Left hindlimb (tissue), 1 donor: ENCODE measurements at regions not wholly inside any gene's neighbourhood (a gene's known extent, or its start where the extent isn't known, plus 50 kb on each side); places are given as distances from the start of the nearest gene placed in this dataset.

Experiments
- DNase-seq: peaks from one replicate; pipeline ENCODE4 v3.0.0-alpha.2; 2018

DNA sequence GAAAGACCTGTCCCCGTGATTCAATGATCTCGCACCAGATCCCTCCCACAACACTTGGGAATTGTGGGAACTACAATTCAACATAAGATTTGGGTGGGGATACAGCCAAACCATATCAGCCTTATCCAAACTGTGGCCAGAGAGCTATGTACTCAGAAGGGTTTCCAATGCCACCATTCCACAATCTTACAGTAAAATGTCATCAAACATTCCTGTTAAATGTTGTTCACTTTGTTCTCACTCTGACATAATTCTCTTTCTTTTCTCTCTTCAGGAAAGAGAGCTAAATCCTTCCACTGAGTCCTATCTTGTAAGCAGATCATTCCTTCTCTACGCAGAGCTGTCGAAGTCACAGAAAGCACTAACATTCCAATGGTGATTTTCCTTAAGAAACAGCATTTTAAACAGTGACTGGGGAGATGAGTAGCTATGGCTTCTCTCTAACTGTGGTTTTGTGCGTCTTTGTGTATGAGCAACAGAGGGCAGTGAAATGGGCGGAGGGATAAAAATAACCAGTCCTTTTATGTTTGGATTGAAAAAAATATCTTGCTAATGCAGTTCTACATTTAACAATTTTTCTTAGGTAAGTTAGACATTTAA lies 684.7 kb downstream of the EPHA4 start:
- no peak for DNase-seq

DNA sequence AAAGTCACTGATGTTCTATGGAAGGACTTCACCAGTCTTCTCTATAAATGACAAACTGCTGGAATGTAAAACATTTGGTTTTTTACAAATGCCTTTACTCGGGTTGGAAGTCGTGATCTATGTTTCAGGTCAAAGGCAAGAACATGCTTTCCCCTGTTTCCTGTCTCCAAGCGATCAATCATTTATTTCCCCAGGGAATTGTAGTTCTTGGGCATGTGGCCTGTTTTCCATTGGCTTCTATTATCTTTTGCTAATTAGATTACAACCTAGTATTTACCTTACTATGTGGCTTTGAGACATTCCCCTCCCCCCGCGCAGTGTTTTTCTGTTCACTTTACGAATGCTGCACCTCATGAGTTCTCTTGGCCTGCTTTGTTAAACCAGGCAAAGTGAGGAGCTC lies 684.2 kb downstream of the EPHA4 start:
- DNase-seq, result no peak

DNA sequence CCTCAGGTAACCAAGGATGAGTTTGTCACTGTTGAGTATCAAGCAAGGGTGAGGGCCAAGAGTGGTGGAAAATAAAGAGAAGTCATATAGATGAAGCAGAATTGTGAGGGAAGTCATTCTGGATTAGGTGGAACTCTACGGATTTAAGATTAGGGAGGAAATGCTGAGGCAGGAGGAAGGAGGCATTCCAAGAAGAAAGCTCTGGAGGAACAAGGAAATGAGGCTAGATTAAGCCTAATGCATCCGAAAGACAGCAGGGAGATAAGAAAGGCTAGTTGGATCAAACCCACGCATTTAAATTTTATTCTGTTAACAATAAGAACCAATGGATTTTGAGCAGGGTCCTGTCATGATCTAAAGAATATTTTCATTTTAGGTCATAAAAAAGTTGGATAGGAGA lies 681.2 kb downstream of the EPHA4 start:
- DNase-seq, result no peak

DNA sequence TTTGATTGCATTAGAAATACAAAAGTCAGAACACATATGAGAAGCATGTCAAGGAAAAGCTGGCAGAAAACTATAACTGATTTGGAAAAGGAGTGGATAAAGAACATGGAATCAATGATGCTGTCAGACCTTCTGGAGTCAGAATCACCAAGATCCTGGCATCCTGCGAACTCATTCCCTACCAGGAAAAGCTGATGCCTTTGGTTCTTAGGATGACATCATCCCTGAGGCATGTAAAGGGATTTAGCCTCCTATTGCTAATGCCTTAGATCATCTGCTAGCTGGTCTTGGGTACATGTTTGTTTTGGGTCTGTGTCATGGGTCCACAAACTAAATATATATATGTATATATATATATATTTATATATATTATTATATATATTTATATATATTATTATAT lies 680.7 kb downstream of the EPHA4 start:
- no peak for DNase-seq

- DNase-seq, result no peak
Measured at GRCh38 chr2:220892018-220892634, 680.0 kb downstream of the EPHA4 start.

- DNase-seq, result no peak
Measured at GRCh38 chr2:220893411-220893810, 678.7 kb downstream of the EPHA4 start.

DNA sequence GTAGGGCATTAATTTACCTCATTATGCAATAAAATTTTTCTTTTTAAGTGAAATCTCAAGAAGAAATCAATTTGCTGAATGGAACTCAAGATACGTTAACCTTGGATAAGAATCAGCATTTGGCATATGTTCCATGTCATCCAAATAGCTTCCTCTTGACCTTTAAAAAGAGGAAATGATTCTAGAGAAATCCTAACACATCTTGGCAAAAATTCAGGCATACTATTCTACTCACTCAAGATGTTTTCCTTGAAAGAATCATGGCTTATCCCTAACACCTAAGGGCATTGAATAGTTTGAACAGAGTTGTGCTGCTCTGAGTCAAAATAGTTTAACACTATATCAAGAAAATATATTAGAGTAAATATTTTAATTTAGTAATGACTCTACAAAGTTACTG lies 678.0 kb downstream of the EPHA4 start:
- no peak for DNase-seq

GRCh38 chr2:220899492-220899891 lies 672.6 kb downstream of the EPHA4 start:
- no peak for DNase-seq

DNA sequence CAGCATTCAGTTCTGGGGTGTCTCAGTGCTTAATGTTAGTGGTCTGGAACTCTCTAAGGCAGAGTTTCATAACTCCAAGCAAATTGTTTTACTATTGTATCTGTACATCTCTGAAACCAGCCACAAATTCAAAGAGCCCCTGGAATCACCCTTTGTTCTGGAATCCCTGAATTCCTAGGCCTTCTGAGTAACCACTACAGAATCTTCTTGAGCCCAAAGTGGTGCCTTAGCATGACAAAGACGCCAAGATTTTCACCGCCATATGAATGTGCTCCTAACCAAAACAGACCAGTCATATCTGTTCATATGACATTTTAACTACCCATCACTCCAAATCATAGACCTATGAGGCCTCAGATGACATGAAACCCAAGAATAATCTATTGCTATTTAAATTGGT lies 668.1 kb downstream of the EPHA4 start:
- DNase-seq, result no peak

- DNase-seq, result no peak
Measured at GRCh38 chr2:220913384-220913783, 658.7 kb downstream of the EPHA4 start.

DNA sequence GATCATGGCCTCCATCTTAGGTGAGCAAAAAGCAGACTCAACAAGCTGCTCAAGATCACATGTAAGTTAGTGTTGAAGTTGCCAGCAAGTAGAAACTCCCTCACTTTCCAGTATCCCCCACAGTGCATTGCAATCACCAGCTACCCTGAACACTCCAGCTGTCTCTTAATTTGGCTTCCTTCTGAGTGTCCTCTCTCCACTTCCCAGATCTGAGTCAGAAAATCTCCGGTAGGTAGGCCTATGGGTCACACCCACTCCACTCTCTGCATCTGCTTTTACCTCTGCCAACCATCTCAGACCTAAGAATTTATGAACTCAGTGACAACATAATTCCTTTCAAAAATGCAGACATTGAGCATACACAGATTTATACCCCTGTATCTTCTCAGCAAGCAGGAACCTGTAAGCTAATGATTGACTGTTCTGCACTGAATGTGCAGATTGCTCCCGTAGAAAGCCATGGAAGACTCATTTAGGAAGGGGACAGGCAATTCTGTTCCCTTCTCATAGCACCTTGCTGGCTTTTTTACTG lies 656.9 kb downstream of the EPHA4 start:
- DNase-seq, result no peak

DNA sequence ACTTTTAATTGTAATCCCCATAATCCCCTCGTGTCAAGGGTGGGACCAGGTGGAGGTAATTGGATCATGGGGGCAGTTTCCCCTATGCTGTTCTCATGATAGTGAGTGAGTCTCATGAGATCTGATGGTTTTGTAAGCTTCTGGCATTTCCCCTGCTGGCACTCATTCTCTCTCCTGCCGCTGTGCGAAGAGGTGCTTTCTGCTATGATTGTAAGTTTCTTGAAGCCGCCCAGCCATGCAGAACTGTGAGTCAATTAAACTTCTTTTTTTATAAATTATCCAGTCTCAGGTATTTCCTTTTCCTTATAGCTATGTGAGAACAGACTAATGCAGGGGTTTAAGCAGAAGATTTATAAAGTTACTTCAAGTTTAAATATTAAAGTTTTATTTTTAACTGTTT lies 655.2 kb downstream of the EPHA4 start:
- DNase-seq, result no peak

DNA sequence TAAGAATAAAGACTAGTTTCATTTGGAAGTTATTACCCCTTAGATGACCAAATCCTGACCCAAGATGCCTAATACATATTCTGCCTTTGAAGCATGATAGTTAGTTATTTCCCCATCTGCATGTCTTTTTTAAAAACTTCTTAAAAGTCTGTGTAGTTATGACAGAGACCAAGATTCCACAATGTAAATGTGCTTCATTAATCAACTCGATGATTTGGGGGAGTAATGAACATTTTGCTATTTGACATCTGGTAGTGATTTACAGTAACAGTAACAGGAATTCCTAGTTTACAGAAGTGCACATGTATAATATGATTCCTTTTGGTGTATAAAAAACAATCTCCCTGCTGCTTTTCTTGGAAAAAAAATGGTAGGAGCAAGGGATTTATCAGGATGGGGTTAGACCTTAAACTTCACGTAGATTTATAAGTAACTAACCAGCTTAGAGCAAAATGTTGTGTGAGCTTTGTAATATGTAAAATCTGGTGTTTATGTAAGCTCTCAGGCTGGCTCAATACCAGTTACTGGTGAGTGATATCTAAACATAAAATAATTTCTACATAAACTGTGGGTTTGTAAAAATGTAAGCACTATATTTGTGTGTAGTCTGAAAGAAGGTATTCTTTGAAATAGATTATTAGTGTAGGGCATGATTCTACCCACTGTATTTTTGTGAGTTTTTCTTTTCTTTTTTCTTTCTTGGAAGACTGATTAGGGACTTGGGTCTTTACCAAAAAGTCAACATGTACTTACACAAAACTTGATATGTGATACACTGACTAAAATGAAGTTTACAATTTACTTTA lies 641.6 kb downstream of the EPHA4 start:
- DNase-seq, result no peak

DNA sequence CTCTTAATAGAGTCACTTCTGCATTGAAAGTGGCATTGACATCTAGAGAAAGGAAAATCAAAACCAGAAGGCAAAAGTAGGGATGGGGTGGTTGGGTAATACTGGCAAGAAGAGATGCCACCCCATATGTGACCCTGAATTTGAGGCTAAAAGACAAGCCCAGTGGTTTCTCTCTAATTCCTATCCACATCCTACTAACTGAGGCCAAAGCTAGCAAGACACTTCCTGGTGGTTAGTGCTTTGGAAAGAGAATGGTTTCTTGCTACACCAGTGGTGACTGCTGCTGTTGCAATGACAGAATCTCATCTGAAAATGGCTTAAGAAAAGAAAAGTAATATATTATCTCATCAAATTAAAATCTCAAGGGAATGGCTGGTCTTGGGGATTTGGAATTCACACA lies 640.6 kb downstream of the EPHA4 start:
- DNase-seq, result no peak

- DNase-seq, result no peak
Measured at GRCh38 chr2:220932041-220932440, 640.1 kb downstream of the EPHA4 start.

DNA sequence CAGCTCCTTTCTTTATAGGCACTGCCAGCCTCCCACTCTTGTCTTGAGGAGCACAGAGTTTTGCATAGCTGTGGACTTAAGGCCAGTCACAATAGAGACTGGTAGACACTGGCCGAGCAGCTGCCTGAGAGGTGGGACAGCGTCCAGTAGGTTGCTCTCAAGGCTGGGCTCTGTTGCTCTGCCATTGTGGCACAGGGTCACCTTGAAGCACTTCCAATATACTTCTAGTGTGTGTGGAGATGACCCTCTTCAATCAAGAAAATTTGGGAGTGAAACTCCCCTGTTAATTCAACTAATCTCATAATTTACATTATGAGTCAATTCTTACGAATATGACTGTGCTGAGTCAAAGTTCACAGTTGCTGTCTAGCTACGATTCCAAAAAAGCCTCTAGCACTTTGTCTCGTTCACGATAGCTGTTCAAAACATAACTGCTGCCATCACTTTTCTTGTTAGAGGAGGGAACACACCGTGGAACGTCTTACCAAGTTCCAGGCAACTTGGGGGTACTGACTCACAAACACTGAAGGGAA lies 636.2 kb downstream of the EPHA4 start:
- no peak for DNase-seq

- no peak for DNase-seq
Measured at GRCh38 chr2:220936641-220937197, 635.4 kb downstream of the EPHA4 start.

GRCh38 chr2:220937245-220937644 lies 634.9 kb downstream of the EPHA4 start:
- no peak for DNase-seq

DNA sequence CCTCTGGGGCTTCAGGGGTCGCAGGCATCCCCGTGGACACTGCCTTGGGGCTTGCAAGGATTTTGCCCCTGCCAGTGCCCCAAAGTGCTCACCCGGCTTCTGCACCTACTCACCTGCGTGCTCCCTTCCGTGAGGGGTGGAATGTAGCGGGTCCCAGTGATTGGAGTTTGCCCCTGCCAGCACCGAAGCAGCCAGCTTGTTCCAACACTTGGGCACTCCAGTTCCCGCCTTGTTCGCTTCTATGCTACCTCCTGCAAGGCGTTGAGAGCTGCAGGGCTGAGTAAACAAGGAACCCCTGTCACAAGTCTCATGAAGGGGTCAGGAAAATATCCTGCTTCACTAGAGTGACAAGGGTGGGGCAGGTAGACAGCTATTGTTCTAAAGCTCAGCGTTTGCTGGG lies 631.5 kb downstream of the EPHA4 start:
- no peak for DNase-seq

- no peak for DNase-seq
Measured at GRCh38 chr2:220941683-220942082, 630.4 kb downstream of the EPHA4 start.

DNA sequence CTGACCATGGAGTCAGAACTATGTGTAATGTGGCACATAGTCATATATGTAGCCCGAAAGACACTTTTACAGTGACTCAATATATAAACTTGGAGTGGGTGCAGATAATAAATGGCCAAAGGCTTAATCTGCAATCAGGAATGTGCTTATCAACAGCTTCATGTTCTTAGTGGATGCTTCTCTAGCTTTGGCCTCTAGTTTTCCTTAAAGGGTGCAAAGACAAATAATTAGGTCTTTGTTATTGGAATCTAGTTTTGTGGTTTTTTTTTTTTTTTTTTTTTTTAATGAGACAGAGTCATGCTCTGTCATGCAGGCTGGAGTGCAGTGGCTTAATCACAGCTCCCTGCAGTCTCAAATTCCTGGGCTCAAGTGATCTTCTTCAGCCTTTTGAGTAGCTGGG lies 625.6 kb downstream of the EPHA4 start:
- DNase-seq, result no peak

GRCh38 chr2:220948579-220948978 lies 623.5 kb downstream of the EPHA4 start:
- DNase-seq, result no peak

GRCh38 chr2:220949466-220949865 lies 622.6 kb downstream of the EPHA4 start:
- no peak for DNase-seq

DNA sequence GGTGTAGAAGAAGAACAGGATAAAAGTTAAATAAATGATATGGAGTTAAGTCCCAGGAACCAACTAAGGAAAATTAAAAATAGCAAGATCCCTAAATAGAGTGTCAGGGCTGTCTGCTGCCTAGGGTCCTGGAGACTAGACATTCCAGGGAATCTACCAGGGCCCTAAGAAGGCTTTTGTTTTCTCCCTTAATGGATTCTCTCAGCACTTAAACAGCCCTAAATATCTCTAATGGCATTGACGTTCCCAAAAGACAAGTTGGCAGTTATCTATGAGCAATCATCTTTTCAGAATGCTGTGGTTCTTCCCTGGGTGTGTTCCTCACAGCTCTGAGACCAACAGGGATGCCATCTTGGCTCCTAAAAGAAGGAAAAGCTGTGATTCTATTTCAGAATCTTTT lies 616.3 kb downstream of the EPHA4 start:
- no peak for DNase-seq
